Activated CD4-positive, alpha-beta T cell treated with anti-CD3 and anti-CD28 coated beads, Interleukin-2, amount 10 ng/mL, durations not matched to agents 7 days and 5 days (primary cell): ENCODE measurements at regions not wholly inside any gene's neighbourhood (a gene's known extent, or its start where the extent isn't known, plus 50 kb on each side); places are given as distances from the start of the nearest gene placed in this dataset.

Experiments
- CTCF ChIA-PET: fragments of 350-600 bp; sonication (Branson Sonifier 250); formaldehyde crosslinking; loops from one replicate; lab custom pipeline; 2021; ENCODE audit warnings: antibody characterized with exemption; lab: Charles Lee
- POLR2A ChIA-PET: fragments of 350-600 bp; sonication (Branson Sonifier 250); formaldehyde crosslinking; loops from one replicate; lab custom pipeline; 2021; ENCODE audit warnings: antibody characterized with exemption; lab: Charles Lee
- DNase-seq: peaks from one replicate; pipeline ENCODE4 v3.0.0-alpha.2; 2020
- H3K27ac Mint-ChIP-seq: one replicate; pipeline ENCODE4 v1.8.0; 2021; ENCODE audit warnings: mild to moderate bottlenecking, moderate library complexity, mixed read lengths
- H3K27me3 Mint-ChIP-seq: one replicate; pipeline ENCODE4 v1.8.0; 2021; ENCODE audit warnings: mixed read lengths
- H3K36me3 Mint-ChIP-seq: one replicate; pipeline ENCODE4 v1.8.0; 2021; ENCODE audit warnings: low read depth, mixed read lengths
- H3K4me1 Mint-ChIP-seq: one replicate; pipeline ENCODE4 v1.8.0; 2021; ENCODE audit warnings: mixed read lengths
- H3K4me3 Mint-ChIP-seq: one replicate; pipeline ENCODE4 v1.8.0; 2021; ENCODE audit warnings: mild to moderate bottlenecking, moderate library complexity, mixed read lengths
- H3K9me3 Mint-ChIP-seq: one replicate; pipeline ENCODE4 v1.8.0; 2021; ENCODE audit warnings: mixed read lengths

DNA sequence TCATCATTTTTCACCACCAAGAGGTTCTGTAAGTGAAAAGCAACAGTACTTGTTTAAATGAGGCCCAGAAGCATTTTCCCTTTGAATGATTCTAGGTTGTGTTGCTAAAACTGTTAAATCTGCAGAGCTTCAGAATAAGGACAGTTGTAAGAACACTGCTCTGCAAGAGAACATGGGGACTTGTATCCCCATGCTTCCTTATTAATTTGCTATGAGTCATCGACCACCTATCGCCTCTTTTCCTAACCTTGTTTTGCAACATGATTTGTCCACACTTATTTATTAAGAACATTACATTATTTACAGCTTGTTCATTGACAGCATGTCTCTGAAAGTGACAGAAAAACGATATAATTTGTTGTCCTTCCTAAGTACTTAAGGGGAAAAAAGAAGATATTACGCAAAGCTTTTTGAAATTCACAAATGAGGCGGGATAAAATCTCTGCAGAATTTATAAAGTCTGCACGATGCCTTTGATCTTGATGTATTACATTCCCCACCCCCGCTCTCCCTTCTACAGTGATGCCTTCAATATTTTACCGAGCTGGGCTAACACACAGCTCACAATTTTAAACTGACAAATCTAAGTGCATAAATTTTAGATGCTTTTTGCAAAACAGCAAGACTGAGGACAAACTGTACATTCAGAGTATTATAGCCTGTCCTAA, 220.0 kb upstream of the SPTLC3 start:
- Mint-ChIP-seq H3K27me3 (no peaks in the 10 kb centered on the region), H3K27ac (no peak overlapping the region), H3K4me3 (no peak overlapping the region), H3K9me3 (no peaks in the 10 kb centered on the region), H3K36me3 (no peaks in the 10 kb centered on the region), H3K4me1 (no peaks in the 10 kb centered on the region)
- DNase-seq: no peak
- ChIA-PET CTCF (no interaction called here), POLR2A (no interaction called here)

GRCh38 chr20:12790859-12791258, 217.9 kb upstream of the SPTLC3 start:
- Mint-ChIP-seq H3K9me3 (no peaks in the 10 kb centered on the region), H3K4me1 (no peaks in the 10 kb centered on the region), H3K4me3 (no peak overlapping the region), H3K36me3 (no peaks in the 10 kb centered on the region), H3K27me3 (no peaks in the 10 kb centered on the region), H3K27ac (no peak overlapping the region)
- CTCF ChIA-PET: no interaction called here
- POLR2A ChIA-PET: no interaction called here
- no peak for DNase-seq

DNA sequence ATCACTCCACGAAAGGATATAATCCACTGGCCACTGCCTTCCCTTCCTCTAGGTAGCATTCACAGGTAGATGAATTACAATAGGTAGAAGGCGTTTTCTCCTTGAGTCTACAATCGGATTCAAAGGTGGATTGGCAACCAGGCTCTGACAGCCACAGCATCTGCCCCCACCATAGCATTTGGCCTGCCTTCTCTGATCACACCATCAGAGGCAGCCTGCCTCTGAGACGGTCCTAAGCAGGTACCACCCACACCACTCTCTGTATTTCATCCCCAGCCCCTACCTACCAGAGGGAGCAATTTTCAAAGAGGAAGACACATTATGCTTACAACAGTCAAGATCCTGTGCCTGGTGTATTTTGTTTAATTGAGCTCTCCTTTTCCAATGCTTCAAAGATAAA, 210.5 kb upstream of the SPTLC3 start:
- ChIA-PET CTCF (no interaction called here), POLR2A (no interaction called here)
- no peak overlapping the region for H3K27ac Mint-ChIP-seq

GRCh38 chr20:12808006-12808567, 200.7 kb upstream of the SPTLC3 start:
- Mint-ChIP-seq H3K4me3 (no peak overlapping the region), H3K9me3 (peaks cover 8% of the 10 kb centered on the region), H3K4me1 (no peaks in the 10 kb centered on the region), H3K36me3 (no peaks in the 10 kb centered on the region), H3K27ac (no peak overlapping the region), H3K27me3 (no peaks in the 10 kb centered on the region)
- no peak for DNase-seq
- ChIA-PET CTCF (no interaction called here), POLR2A (no interaction called here)

More for the DNA sequence above, 210.5 kb upstream of the SPTLC3 start:
- no peaks in the 10 kb centered on the region for H3K9me3 Mint-ChIP-seq
- no peak for DNase-seq
- no peaks in the 10 kb centered on the region for H3K4me1 Mint-ChIP-seq
- H3K4me3 Mint-ChIP-seq: no peak overlapping the region
- no peaks in the 10 kb centered on the region for H3K36me3 Mint-ChIP-seq
- H3K27me3 Mint-ChIP-seq: no peaks in the 10 kb centered on the region

DNA sequence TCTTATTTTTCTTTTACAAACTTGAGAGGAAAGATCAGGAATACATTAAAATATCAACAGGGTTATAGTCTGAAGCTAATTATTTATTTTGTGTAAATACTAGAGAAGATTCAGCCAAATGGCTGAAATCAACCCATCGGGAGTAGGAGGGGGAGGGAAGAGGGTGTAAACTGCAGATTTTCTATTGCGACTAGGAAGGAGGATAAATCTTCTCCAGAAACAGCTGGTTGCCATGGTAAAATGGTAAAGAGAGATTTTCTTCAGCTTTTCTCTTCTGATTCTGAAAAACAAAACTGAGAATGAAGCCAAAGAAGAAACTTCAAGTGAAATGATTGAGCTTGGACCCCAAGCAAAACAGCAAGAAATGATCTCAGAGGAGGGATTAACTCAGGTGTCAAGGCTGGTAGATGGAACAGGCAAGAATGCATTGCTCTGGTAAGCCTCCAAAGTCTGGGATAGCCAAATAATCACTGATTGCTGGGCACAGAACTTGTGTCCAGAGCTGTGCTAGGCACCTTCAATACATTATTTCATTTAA, 193.5 kb upstream of the SPTLC3 start:
- Mint-ChIP-seq H3K4me1 (no peaks in the 10 kb centered on the region), H3K27ac (no peak overlapping the region), H3K4me3 (no peak overlapping the region), H3K27me3 (no peaks in the 10 kb centered on the region), H3K9me3 (no peaks in the 10 kb centered on the region), H3K36me3 (no peaks in the 10 kb centered on the region)
- DNase-seq: no peak
- ChIA-PET CTCF (no interaction called here), POLR2A (no interaction called here)

- Mint-ChIP-seq H3K4me1 (no peaks in the 10 kb centered on the region), H3K27me3 (no peaks in the 10 kb centered on the region), H3K36me3 (no peaks in the 10 kb centered on the region), H3K9me3 (no peaks in the 10 kb centered on the region), H3K27ac (no peak overlapping the region), H3K4me3 (no peak overlapping the region)
- no peak for DNase-seq
- CTCF ChIA-PET: no interaction called here
- POLR2A ChIA-PET: no interaction called here
Observed at GRCh38 chr20:12815778-12816408, 192.9 kb upstream of the SPTLC3 start.

DNA sequence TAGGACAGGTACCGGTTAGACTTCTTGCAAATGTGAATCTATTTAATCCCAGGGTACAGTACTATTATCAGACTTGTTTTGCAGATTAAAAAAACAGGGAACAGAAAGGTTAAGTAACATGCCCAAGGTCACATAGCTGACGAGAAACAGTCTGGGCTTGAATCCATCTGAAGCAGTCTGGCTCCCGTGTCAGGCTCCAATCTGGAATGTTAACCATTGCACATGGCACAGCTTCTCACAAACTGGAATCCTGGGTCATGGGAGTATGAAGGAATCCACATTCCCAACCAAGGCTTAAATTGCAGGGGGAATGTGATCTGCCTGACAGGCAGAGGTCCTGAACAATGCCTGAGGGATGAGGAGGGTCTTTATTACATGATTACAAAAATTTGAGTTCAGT, 187.5 kb upstream of the SPTLC3 start:
- POLR2A ChIA-PET: no interaction called here
- no peak for DNase-seq
- Mint-ChIP-seq H3K27ac (no peak overlapping the region), H3K4me1 (no peaks in the 10 kb centered on the region), H3K4me3 (no peak overlapping the region), H3K27me3 (no peaks in the 10 kb centered on the region), H3K36me3 (no peaks in the 10 kb centered on the region), H3K9me3 (no peaks in the 10 kb centered on the region)
- CTCF ChIA-PET: no interaction called here

- Mint-ChIP-seq H3K4me3 (no peak overlapping the region), H3K9me3 (no peaks in the 10 kb centered on the region), H3K27ac (no peak overlapping the region), H3K36me3 (no peaks in the 10 kb centered on the region), H3K27me3 (no peaks in the 10 kb centered on the region), H3K4me1 (no peaks in the 10 kb centered on the region)
- ChIA-PET CTCF (no interaction called here), POLR2A (no interaction called here)
- DNase-seq: no peak
Observed at GRCh38 chr20:12823734-12824133, 185.0 kb upstream of the SPTLC3 start.

DNA sequence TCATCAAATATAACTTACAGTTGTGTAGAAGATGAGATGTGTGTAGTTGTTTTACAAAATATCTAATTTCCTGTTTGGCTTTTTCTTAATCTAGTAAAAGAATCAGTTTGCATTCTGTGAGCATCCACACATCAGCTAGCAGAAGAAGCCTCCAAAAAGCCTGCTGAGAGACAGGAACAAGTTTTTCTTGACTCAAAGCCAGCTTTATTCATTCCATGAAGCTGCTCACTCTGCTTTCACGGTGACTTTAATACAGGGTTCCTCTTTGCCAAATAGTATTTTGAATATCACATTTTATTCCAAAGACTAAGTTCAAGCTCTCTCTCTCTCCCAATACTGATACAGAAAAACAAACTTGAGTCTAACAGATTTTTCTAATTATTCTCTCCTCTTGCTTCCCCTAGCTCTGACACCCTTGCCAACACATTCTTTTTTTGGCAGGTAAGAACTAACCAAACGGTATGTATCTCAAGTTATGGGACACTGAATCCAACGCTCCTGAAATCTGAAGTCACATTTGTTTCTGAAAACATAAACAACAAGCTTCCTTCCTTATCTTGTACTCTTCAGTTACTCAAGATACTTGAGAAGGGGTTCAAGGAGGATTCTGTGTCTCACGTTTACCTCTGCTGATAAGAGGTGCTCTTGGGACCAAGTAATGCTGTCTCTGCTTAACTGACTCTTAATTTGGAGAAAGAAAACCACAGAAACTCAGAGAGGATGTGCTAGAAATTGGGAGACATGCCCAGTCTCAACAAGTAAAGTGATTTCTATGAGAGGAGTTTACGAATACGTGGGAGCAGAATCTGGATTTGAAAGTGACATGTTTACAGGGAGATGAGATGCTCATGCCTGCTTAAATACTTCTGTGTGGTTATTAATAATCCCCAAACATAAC, 184.2 kb upstream of the SPTLC3 start:
- Mint-ChIP-seq H3K4me1 (no peaks in the 10 kb centered on the region), H3K4me3 (no peak overlapping the region), H3K9me3 (no peaks in the 10 kb centered on the region), H3K27me3 (no peaks in the 10 kb centered on the region), H3K36me3 (no peaks in the 10 kb centered on the region), H3K27ac (no peak overlapping the region)
- POLR2A ChIA-PET: no interaction called here
- DNase-seq: no peak
- CTCF ChIA-PET: no interaction called here

GRCh38 chr20:12825226-12825595, 183.6 kb upstream of the SPTLC3 start:
- Mint-ChIP-seq H3K27me3 (no peaks in the 10 kb centered on the region), H3K4me3 (no peak overlapping the region), H3K27ac (no peak overlapping the region), H3K4me1 (no peaks in the 10 kb centered on the region), H3K36me3 (no peaks in the 10 kb centered on the region), H3K9me3 (no peaks in the 10 kb centered on the region)
- ChIA-PET POLR2A (no interaction called here), CTCF (no interaction called here)
- DNase-seq: no peak

- Mint-ChIP-seq H3K27ac (no peak overlapping the region), H3K36me3 (no peaks in the 10 kb centered on the region), H3K4me1 (no peaks in the 10 kb centered on the region), H3K9me3 (no peaks in the 10 kb centered on the region), H3K27me3 (no peaks in the 10 kb centered on the region), H3K4me3 (no peak overlapping the region)
- ChIA-PET POLR2A (no interaction called here), CTCF (no interaction called here)
- DNase-seq: no peak
Observed at GRCh38 chr20:12827816-12828385, 180.9 kb upstream of the SPTLC3 start.

DNA sequence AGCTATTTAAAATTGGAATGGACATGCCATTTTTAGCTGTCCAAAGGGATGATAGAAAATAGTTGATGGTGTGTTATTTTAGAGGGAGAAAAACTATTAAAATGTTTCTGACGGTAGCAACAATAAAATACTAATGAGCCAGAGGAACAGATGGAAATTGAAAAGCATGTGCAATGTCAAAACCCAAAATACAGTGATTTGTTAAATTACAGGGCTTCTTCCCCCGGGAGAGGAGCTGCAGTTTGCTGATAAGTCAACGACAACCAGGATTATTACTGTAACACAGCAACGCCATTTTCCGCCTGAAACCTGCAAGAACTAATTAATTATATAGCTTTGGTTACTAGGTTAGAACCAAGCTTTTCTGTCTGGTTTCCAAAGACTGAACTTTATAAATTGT, 179.6 kb upstream of the SPTLC3 start:
- CTCF ChIA-PET: no interaction called here
- no peaks in the 10 kb centered on the region for H3K9me3 Mint-ChIP-seq
- H3K4me3 Mint-ChIP-seq: no peak overlapping the region

DNA sequence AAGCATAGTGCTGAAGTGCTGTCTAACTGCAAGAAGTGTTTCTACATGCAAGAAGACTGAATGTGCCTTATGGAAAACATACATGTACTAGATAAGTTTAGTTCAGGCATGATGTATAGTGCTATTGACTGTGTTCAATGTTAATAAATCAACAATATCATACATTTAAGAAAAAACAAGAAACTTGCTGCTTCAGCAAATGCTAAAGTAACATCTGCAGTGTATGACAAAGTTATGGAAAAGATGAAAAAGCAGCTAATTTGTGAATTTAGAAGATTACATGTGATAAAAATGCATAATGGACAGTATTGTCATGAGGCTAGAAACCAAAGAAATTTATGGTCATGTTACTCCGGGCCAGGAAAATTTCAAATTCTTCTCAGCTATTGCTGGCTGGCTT, 174.9 kb upstream of the SPTLC3 start:
- Mint-ChIP-seq H3K27me3 (no peaks in the 10 kb centered on the region), H3K27ac (no peak overlapping the region), H3K36me3 (no peaks in the 10 kb centered on the region), H3K4me3 (no peak overlapping the region), H3K9me3 (no peaks in the 10 kb centered on the region), H3K4me1 (no peaks in the 10 kb centered on the region)
- ChIA-PET POLR2A (no interaction called here), CTCF (no interaction called here)
- no peak for DNase-seq

More for the DNA sequence above, 179.6 kb upstream of the SPTLC3 start:
- H3K36me3 Mint-ChIP-seq: no peaks in the 10 kb centered on the region
- H3K27me3 Mint-ChIP-seq: no peaks in the 10 kb centered on the region
- no peak overlapping the region for H3K27ac Mint-ChIP-seq
- no peak for DNase-seq
- no peaks in the 10 kb centered on the region for H3K4me1 Mint-ChIP-seq
- POLR2A ChIA-PET: no interaction called here
